ENCODE measurements at regions not wholly inside any gene's neighbourhood (a gene's known extent, or its start where the extent isn't known, plus 50 kb on each side); places are given as distances from the start of the nearest gene placed in this dataset.

GRCh38 chr19:28319918-28320317, 893.0 kb downstream of the UQCRFS1 start:
- DNase-seq (ENCODE audit: low read depth) = no peak
- no peak overlapping the region for H3K4me3 ChIP-seq (ENCODE audit: low read depth, low read length)
- TF ChIP-seq CTCF (IDR thresholded peaks at IDR 0.05; ENCODE audit: low read depth, low read length, missing control alignments) = no peak

- no peak overlapping the region for H3K4me3 ChIP-seq (ENCODE audit: low read depth, low read length)
- no peak for DNase-seq (ENCODE audit: low read depth)
- no peak for TF ChIP-seq CTCF (IDR thresholded peaks at IDR 0.05; ENCODE audit: low read depth, low read length, missing control alignments)
Measured at GRCh38 chr19:28319227-28319626, 893.7 kb downstream of the UQCRFS1 start.

GRCh38 chr19:28318469-28319179, 894.3 kb downstream of the UQCRFS1 start:
- H3K4me3 ChIP-seq (ENCODE audit: low read depth, low read length) = no peak overlapping the region
- DNase-seq (ENCODE audit: low read depth) = no peak
- no peak for TF ChIP-seq CTCF (IDR thresholded peaks at IDR 0.05; ENCODE audit: low read depth, low read length, missing control alignments)

GRCh38 chr19:28316464-28316863, 896.5 kb downstream of the UQCRFS1 start:
- DNase-seq (ENCODE audit: low read depth) = no peak
- TF ChIP-seq CTCF (IDR thresholded peaks at IDR 0.05; ENCODE audit: low read depth, low read length, missing control alignments) = no peak
- no peak overlapping the region for H3K4me3 ChIP-seq (ENCODE audit: low read depth, low read length)

GRCh38 chr19:28314756-28315155, 898.2 kb downstream of the UQCRFS1 start:
- TF ChIP-seq CTCF (IDR thresholded peaks at IDR 0.05; ENCODE audit: low read depth, low read length, missing control alignments) = no peak
- no peak overlapping the region for H3K4me3 ChIP-seq (ENCODE audit: low read depth, low read length)
- no peak for DNase-seq (ENCODE audit: low read depth)

- TF ChIP-seq CTCF (IDR thresholded peaks at IDR 0.05; ENCODE audit: low read depth, low read length, missing control alignments) = no peak
- DNase-seq (ENCODE audit: low read depth) = no peak
- H3K4me3 ChIP-seq (ENCODE audit: low read depth, low read length) = no peak overlapping the region
Measured at GRCh38 chr19:28314287-28314686, 898.7 kb downstream of the UQCRFS1 start.

- no peak for TF ChIP-seq CTCF (IDR thresholded peaks at IDR 0.05; ENCODE audit: low read depth, low read length, missing control alignments)
- no peak overlapping the region for H3K4me3 ChIP-seq (ENCODE audit: low read depth, low read length)
- DNase-seq (ENCODE audit: low read depth) = no peak
Measured at GRCh38 chr19:28313633-28314032, 899.3 kb downstream of the UQCRFS1 start.
